ENCODE measurements at regions not wholly inside any gene's neighbourhood (a gene's known extent, or its start where the extent isn't known, plus 50 kb on each side); places are given as distances from the start of the nearest gene placed in this dataset.

DNA sequence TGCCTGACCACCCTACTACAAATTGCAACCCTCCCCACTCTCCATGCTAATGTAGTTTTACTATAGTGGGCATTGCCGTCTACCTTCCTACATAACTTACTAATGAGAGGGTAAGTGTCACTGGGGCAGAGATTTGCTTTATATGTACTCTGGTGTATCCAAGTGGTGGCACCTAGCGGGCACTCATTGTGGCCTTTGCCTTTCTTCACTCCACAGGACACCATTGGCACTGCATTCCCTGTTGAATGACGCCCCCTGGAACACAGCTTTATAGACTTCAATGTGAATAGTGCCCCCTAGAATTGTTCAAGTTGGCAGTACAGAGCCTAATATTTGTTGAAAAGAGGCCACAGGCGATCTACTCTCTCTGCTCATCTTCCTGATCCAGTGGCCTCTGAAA, 215.8 kb downstream of the MID1IP1 start:
- no peak overlapping the region for H3K4me3 ChIP-seq
- FAIRE-seq (no peak), ATAC-seq (peak; percentile 77 to 86 (median 82)), DNase-seq (peak in 3 of 6 donors; percentile 24 to 61 (median 29))
- peak in 1 of 4 donors; percentile 9 for TF ChIP-seq CTCF (IDR thresholded peaks at IDR 0.05)
- WGBS, 2 donors, result 40 to 58% methylated on average over 4 of the region's 4 CpGs
- peaks cover 0 to 11% (median 5%) of the 10 kb centered on the region in 3 donors for H3K4me1 ChIP-seq
- intact Hi-C loops (cut with DNase I), result no loop called here
- no peaks in the 10 kb centered on the region for H3K36me3 ChIP-seq
- no peaks in the 10 kb centered on the region for H3K27me3 ChIP-seq
- peak overlapping the region in 2 of 4 donors; percentile 47 to 56 for H3K27ac ChIP-seq
- no peaks in the 10 kb centered on the region for H3K9me3 ChIP-seq

- TF ChIP-seq CTCF (IDR thresholded peaks at IDR 0.05), result no peak
- peak; percentile 44 to 69 (median 64) for ATAC-seq
- no peak for FAIRE-seq
Observed at GRCh38 chrX:39017716-39018115, 216.5 kb downstream of the MID1IP1 start.

DNA sequence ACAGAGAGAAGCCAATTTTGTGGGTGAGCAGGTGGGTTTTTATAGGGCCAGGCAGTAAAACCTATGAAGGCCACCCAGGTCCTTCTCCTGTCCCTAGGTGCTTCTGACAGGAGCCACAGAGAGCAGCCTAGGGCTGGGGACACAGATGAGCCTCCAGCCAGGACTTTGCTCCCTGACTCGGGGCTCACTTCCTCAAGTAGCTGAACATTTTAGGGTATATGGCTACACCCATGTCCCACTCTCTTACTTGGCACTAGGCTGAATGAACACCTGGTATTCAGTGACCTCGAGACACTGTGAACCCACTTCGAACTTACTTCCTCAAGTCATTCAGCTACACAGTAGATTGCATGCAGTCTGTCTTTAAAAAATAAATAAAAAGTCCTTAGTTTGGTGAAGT, 217.3 kb downstream of the MID1IP1 start:
- 41 to 48% methylated on average over 3 of the region's 3 CpGs for WGBS, 2 donors
- H3K4me3 ChIP-seq, result no peak overlapping the region
- DNase-seq (no peak), FAIRE-seq (no peak), ATAC-seq (peak in 1 of 4 donors; percentile 8)
- intact Hi-C loops (cut with DNase I), result no loop called here
- H3K27ac ChIP-seq, result peak overlapping the region in 2 of 4 donors; percentile 26 to 56
- H3K27me3 ChIP-seq, result peaks cover 0 to 3% (median 0%) of the 10 kb centered on the region in 4 donors
- peaks cover 0 to 11% (median 5%) of the 10 kb centered on the region in 3 donors for H3K4me1 ChIP-seq
- H3K36me3 ChIP-seq, result no peaks in the 10 kb centered on the region
- H3K9me3 ChIP-seq, result no peaks in the 10 kb centered on the region
- no peak for TF ChIP-seq CTCF (IDR thresholded peaks at IDR 0.05)

More at GRCh38 chrX:39017716-39018115, 216.5 kb downstream of the MID1IP1 start:
- Histone ChIP-seq H3K4me3 (no peak overlapping the region), H3K9me3 (no peaks in the 10 kb centered on the region), H3K27me3 (no peaks in the 10 kb centered on the region), H3K27ac (peak overlapping the region in 2 of 4 donors; percentile 47 to 56), H3K36me3 (no peaks in the 10 kb centered on the region), H3K4me1 (peaks cover 0 to 11% (median 5%) of the 10 kb centered on the region in 3 donors)
- 6 to 20% methylated on average over 6 of the region's 6 CpGs for WGBS, 2 donors
- intact Hi-C loops (cut with DNase I), result no loop called here
- DNase-seq, result peak in 1 of 6 donors; percentile 56

DNA sequence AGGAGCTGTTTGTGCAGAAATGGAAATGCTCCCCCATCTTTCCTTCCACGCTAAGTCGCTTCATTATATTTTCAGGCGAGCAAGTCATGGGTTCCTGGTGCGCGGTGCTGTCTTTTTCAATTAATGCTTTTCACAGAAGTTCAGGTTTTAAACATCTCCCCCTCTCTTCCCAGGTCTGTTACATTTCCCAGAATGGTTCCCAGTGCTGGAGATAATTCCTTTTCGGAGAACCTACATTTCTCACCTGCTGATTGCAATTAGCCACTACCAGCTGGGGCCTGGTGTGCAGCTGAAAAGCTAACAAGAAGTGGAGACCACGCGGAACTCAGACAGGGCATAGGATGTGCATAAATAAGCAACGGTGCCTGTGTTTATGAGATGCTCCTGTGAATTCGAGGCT, 217.8 kb downstream of the MID1IP1 start:
- ATAC-seq (no peak), FAIRE-seq (no peak), DNase-seq (no peak)
- intact Hi-C loops (cut with DNase I), result no loop called here
- Histone ChIP-seq H3K9me3 (no peaks in the 10 kb centered on the region), H3K36me3 (no peaks in the 10 kb centered on the region), H3K4me1 (peaks cover 0 to 11% (median 5%) of the 10 kb centered on the region in 3 donors), H3K27me3 (peaks cover 0 to 4% (median 0%) of the 10 kb centered on the region in 4 donors), H3K27ac (no peak overlapping the region), H3K4me3 (no peak overlapping the region)
- WGBS, 2 donors, result 81 to 91% methylated on average over 10 of the region's 10 CpGs
- no peak for TF ChIP-seq CTCF (IDR thresholded peaks at IDR 0.05)

DNA sequence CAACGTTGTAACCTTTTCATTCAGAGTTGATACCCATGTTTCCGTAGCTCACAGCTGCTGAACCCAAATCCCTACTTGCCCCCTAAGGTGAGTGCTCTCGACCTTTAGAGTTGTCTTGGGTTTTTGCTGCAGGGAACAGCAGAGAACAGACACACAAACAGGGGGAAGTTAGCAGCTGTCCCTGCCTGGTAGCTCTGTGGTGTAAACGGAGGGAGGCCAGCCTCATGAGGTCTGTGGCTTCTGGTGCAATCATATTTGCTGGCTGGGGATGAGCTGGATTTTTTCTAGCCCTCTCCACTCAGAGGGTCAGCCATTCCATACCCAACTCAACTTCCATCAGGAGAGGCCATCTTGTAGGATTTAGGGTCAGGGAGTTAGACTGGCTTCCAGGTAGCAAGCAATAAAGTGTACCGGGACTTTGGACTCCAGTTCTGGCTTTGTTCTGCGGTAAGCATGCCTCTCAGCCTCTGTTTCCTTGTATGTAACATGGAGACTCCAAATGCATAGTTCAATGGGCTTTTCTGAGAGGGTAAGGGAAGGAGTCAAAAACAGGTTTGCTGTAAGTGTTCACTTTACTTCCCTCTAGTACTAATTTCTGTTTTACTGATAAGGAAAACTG, 218.9 kb downstream of the MID1IP1 start:
- Histone ChIP-seq H3K4me1 (peaks cover 0 to 11% (median 5%) of the 10 kb centered on the region in 3 donors), H3K36me3 (no peaks in the 10 kb centered on the region), H3K9me3 (no peaks in the 10 kb centered on the region), H3K4me3 (no peak overlapping the region), H3K27ac (no peak overlapping the region), H3K27me3 (peaks cover 0 to 4% (median 0%) of the 10 kb centered on the region in 4 donors)
- no peak for TF ChIP-seq CTCF (IDR thresholded peaks at IDR 0.05)
- FAIRE-seq, result no peak
- WGBS, 2 donors, result 66 to 89% methylated on average over 6 of the region's 6 CpGs
- no peak for ATAC-seq
- DNase-seq, result no peak
- intact Hi-C loops (cut with DNase I), result no loop called here
